ENCODE measurements at regions not wholly inside any gene's neighbourhood (a gene's known extent, or its start where the extent isn't known, plus 50 kb on each side); places are given as distances from the start of the nearest gene placed in this dataset.

- TF ChIP-seq, protein P1, sequence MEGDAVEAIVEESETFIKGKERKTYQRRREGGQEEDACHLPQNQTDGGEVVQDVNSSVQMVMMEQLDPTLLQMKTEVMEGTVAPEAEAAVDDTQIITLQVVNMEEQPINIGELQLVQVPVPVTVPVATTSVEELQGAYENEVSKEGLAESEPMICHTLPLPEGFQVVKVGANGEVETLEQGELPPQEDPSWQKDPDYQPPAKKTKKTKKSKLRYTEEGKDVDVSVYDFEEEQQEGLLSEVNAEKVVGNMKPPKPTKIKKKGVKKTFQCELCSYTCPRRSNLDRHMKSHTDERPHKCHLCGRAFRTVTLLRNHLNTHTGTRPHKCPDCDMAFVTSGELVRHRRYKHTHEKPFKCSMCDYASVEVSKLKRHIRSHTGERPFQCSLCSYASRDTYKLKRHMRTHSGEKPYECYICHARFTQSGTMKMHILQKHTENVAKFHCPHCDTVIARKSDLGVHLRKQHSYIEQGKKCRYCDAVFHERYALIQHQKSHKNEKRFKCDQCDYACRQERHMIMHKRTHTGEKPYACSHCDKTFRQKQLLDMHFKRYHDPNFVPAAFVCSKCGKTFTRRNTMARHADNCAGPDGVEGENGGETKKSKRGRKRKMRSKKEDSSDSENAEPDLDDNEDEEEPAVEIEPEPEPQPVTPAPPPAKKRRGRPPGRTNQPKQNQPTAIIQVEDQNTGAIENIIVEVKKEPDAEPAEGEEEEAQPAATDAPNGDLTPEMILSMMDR (IDR thresholded peaks at IDR 0.05) = no peak
- intact Hi-C loops (cut with DNase I) = no loop called here
- 93% methylated on average over 4 of the region's 4 CpGs for WGBS
- H3K27me3 ChIP-seq (replicated peaks; ENCODE audit: insufficient read depth) = no peaks in the 10 kb centered on the region
- H3K4me1 ChIP-seq (replicated peaks) = no peaks in the 10 kb centered on the region
- no peaks in the 10 kb centered on the region for H3K9me3 ChIP-seq
- no peaks in the 10 kb centered on the region for H3K36me3 ChIP-seq
- no peak for DNase-seq (ENCODE audit: low spot score)
- H3K4me3 ChIP-seq = no peak overlapping the region
- no peak overlapping the region for H3K27ac ChIP-seq
Observed at GRCh38 chr10:28849821-28850220, 172.5 kb downstream of the BAMBI start.

- TF ChIP-seq, protein P1 (IDR thresholded peaks at IDR 0.05) = no peak
- TF ChIP-seq POLR2A (IDR thresholded peaks at IDR 0.05) (no peak), POLR2AphosphoS5 (IDR thresholded peaks at IDR 0.05) (no peak)
- Histone ChIP-seq H3K4me3 (no peak overlapping the region), H3K4me1 (replicated peaks) (no peaks in the 10 kb centered on the region), H3K36me3 (no peaks in the 10 kb centered on the region), H3K9me3 (no peaks in the 10 kb centered on the region), H3K27me3 (replicated peaks; ENCODE audit: insufficient read depth) (no peaks in the 10 kb centered on the region), H3K27ac (no peak overlapping the region)
- WGBS = 78% methylated on average over 6 of the region's 6 CpGs
- DNase-seq (ENCODE audit: low spot score) = no peak
- intact Hi-C loops (cut with DNase I) = no loop called here
Observed at GRCh38 chr10:28850784-28851183, 173.5 kb downstream of the BAMBI start.

DNA sequence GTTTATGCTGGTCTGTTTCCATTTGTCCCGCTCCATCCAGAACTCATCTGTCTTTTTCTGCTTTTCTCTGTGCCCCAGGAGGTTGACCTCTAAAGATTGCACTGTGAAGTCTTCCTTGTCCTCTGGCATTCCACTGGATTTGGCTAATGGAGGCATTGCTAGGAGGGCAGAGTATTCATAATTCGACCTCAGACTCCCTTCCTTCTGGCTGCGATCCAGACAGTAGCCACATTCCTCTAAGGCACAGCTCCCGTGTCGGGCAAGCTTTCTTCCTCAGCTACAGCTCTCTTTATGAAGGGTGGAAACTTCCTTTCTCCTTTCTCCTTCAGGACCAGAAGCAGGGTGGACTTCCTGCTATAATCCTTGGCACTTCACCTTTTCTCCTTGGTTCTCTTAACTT, 175.9 kb downstream of the BAMBI start:
- TF ChIP-seq, protein P1 (IDR thresholded peaks at IDR 0.05) = no peak
- TF ChIP-seq POLR2A (IDR thresholded peaks at IDR 0.05) (no peak), POLR2AphosphoS5 (IDR thresholded peaks at IDR 0.05) (no peak)
- no peak for DNase-seq (ENCODE audit: low spot score)
- Histone ChIP-seq H3K9me3 (no peaks in the 10 kb centered on the region), H3K4me3 (no peak overlapping the region), H3K36me3 (no peaks in the 10 kb centered on the region), H3K27me3 (replicated peaks; ENCODE audit: insufficient read depth) (no peaks in the 10 kb centered on the region), H3K4me1 (replicated peaks) (no peaks in the 10 kb centered on the region), H3K27ac (no peak overlapping the region)
- intact Hi-C loops (cut with DNase I) = no loop called here
- WGBS = 38% methylated on average over 5 of the region's 5 CpGs

GRCh38 chr10:28857164-28857563, 179.8 kb downstream of the BAMBI start:
- Histone ChIP-seq H3K4me3 (no peak overlapping the region), H3K27me3 (replicated peaks; ENCODE audit: insufficient read depth) (no peaks in the 10 kb centered on the region), H3K36me3 (no peaks in the 10 kb centered on the region), H3K9me3 (no peaks in the 10 kb centered on the region), H3K4me1 (replicated peaks) (no peaks in the 10 kb centered on the region), H3K27ac (no peak overlapping the region)
- DNase-seq (ENCODE audit: low spot score) = no peak
- intact Hi-C loops (cut with DNase I) = no loop called here
- TF ChIP-seq POLR2AphosphoS5 (IDR thresholded peaks at IDR 0.05) = no peak
- TF ChIP-seq, protein P1 (IDR thresholded peaks at IDR 0.05) = no peak
- no peak for TF ChIP-seq POLR2A (IDR thresholded peaks at IDR 0.05)
- WGBS = 95% methylated on average over 2 of the region's 2 CpGs

DNA sequence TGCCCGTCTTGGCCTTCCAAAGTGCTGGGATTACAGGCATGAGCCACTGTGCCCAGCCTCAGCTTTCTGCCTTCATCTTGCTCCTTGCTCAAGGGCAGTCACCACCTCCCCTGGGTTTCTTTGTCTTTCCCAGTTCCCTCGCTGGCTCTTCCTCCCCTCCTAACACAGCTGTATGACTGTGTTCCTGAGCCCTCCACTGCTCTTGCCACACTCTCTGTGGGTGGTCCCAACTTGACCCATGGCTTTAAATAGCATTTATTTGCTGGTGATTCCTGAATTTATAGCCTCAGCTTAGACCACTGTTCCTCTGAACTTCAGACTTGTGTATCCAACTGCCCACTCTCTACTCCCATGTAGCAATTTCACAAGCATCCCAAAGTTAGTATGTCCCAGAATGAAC, 181.3 kb downstream of the BAMBI start:
- 79% methylated on average over 2 of the region's 2 CpGs for WGBS
- intact Hi-C loops (cut with DNase I) = no loop called here
- no peaks in the 10 kb centered on the region for H3K27me3 ChIP-seq (replicated peaks; ENCODE audit: insufficient read depth)
- TF ChIP-seq, protein P1 (IDR thresholded peaks at IDR 0.05) = no peak
- TF ChIP-seq POLR2AphosphoS5 (IDR thresholded peaks at IDR 0.05) = no peak
- TF ChIP-seq POLR2A (IDR thresholded peaks at IDR 0.05) = no peak
- H3K4me3 ChIP-seq = no peak overlapping the region
- no peaks in the 10 kb centered on the region for H3K36me3 ChIP-seq
- no peak overlapping the region for H3K27ac ChIP-seq
- no peaks in the 10 kb centered on the region for H3K9me3 ChIP-seq
- DNase-seq (ENCODE audit: low spot score) = no peak
- no peaks in the 10 kb centered on the region for H3K4me1 ChIP-seq (replicated peaks)
